Sigmoid colon (tissue), 3 donors: ENCODE measurements at regions not wholly inside any gene's neighbourhood (a gene's known extent, or its start where the extent isn't known, plus 50 kb on each side); places are given as distances from the start of the nearest gene placed in this dataset.

Experiments
- POLR2A ChIP-seq, 2 donors: fragments of 450-650 bp; IDR thresholded peaks; one replicate each; pipeline ENCODE4 v1.6.1; 2016; ENCODE audit warnings: antibody characterized with exemption in 2 of 2, mild to moderate bottlenecking in 2 of 2, moderate library complexity in 2 of 2
- TF ChIP-seq, protein P1 (sequence below), 4 experiments: fragments of 450-650 bp in 3 of 4; fragments of 200-600 bp in 1 of 4; IDR thresholded peaks; one replicate each; pipeline ENCODE4 v1.5.1; 2016 to 2019; ENCODE audit warnings: antibody characterized with exemption in 4 of 4, mild to moderate bottlenecking in 3 of 4, moderate library complexity in 2 of 4

DNA sequence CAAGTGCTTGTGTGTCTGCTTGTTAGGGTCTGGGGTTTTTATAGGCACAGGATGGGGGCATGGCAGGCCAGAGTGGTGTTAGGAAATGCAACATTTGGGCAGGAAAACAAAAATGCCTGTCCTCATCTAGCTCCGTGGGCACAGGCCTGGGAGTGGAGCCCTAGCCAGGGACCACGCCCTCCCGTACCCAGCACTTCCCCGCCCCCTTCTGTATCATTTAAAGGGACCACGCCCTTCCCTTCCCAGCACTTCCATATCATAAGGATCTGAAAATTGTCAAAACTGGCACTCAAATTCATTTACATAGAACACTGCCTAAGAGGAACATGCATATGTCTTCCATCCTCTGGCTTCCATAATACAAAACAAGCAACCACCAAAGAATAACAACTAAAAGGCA, 185.8 kb downstream of the B3GLCT start:
- TF ChIP-seq, protein P1, sequence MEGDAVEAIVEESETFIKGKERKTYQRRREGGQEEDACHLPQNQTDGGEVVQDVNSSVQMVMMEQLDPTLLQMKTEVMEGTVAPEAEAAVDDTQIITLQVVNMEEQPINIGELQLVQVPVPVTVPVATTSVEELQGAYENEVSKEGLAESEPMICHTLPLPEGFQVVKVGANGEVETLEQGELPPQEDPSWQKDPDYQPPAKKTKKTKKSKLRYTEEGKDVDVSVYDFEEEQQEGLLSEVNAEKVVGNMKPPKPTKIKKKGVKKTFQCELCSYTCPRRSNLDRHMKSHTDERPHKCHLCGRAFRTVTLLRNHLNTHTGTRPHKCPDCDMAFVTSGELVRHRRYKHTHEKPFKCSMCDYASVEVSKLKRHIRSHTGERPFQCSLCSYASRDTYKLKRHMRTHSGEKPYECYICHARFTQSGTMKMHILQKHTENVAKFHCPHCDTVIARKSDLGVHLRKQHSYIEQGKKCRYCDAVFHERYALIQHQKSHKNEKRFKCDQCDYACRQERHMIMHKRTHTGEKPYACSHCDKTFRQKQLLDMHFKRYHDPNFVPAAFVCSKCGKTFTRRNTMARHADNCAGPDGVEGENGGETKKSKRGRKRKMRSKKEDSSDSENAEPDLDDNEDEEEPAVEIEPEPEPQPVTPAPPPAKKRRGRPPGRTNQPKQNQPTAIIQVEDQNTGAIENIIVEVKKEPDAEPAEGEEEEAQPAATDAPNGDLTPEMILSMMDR (IDR thresholded peaks at IDR 0.05): no peak
- no peak for TF ChIP-seq POLR2A (IDR thresholded peaks at IDR 0.05)
